ENCODE measurements at regions not wholly inside any gene's neighbourhood (a gene's known extent, or its start where the extent isn't known, plus 50 kb on each side); places are given as distances from the start of the nearest gene placed in this dataset.
A peak's percentile ranks its signal among the peaks of the same experiment; 100 is the strongest.

DNA sequence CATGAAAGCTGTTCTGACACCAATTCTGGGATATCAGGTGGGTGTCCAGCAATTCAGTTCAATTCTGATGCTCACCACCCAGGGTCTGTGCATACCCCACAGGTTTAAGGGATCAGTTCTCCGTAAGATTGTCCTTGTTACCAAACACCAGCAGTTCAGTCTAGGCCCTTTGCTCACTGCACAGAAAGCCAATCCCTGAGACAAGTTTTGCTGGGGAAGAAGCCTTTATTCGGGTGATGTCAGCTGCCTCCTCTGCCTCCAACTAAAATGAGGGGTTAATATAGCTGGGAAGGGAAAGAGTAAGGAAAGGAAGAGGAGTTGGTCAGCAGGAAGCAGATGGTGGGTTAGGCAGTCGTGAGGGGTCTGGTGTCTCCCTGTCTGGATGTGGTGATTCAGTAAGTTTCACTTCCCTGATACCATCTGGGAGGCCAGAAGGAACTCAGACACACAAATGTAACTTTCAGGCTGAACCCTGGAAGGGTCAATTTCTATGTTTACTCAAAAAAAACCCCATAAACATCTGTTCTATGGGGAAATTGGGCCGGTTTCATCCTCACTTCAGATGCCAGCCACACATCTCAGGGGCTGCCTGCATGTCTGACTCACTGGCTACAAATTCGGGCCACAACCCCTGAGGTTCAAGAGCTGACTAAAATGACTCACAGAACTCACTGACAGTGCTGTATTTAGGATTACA, 83.3 kb upstream of the PGBD5 start:
- DNase-seq (peak in 2 of 3 donors; percentile 43 to 58), ATAC-seq (ENCODE audit: insufficient read depth, low FRiP score) (peak; percentile 65)
- no peaks in the 10 kb centered on the region for H3K36me3 ChIP-seq (ENCODE audit: control insufficient read depth in 4 of 4, insufficient read depth in 4 of 4, low read length in 4 of 4)
- H3K4me3 ChIP-seq, result no peak overlapping the region
- H3K27me3 ChIP-seq (ENCODE audit: control insufficient read depth in 3 of 3, insufficient read depth in 3 of 3, low read length in 2 of 3), result no peaks in the 10 kb centered on the region
- TF ChIP-seq, protein P1, sequence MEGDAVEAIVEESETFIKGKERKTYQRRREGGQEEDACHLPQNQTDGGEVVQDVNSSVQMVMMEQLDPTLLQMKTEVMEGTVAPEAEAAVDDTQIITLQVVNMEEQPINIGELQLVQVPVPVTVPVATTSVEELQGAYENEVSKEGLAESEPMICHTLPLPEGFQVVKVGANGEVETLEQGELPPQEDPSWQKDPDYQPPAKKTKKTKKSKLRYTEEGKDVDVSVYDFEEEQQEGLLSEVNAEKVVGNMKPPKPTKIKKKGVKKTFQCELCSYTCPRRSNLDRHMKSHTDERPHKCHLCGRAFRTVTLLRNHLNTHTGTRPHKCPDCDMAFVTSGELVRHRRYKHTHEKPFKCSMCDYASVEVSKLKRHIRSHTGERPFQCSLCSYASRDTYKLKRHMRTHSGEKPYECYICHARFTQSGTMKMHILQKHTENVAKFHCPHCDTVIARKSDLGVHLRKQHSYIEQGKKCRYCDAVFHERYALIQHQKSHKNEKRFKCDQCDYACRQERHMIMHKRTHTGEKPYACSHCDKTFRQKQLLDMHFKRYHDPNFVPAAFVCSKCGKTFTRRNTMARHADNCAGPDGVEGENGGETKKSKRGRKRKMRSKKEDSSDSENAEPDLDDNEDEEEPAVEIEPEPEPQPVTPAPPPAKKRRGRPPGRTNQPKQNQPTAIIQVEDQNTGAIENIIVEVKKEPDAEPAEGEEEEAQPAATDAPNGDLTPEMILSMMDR (IDR thresholded peaks at IDR 0.05; ENCODE audit: control extremely low read depth, extremely low read depth), result no peak
- WGBS, 2 donors, result 55 to 65% methylated on average over 5 of the region's 5 CpGs
- peak overlapping the region in 1 of 2 donors; percentile 23 for H3K27ac ChIP-seq (ENCODE audit: low read depth in 1 of 2, low read length in 1 of 2)
- peaks cover 0 to 23% (median 4%) of the 10 kb centered on the region in 5 donors for H3K4me1 ChIP-seq (ENCODE audit: control insufficient read depth in 5 of 5, insufficient read depth in 5 of 5, low read length in 5 of 5)
- H3K9me3 ChIP-seq (ENCODE audit: control insufficient read depth in 4 of 4, insufficient read depth in 3 of 4, low read length in 3 of 4), result peaks cover 0 to 3% (median 0%) of the 10 kb centered on the region in 4 donors
- no peak overlapping the region for H3K9ac ChIP-seq (ENCODE audit: insufficient read depth in 1 of 2, low read length in 2 of 2)

GRCh38 chr1:230507666-230508402, 81.7 kb upstream of the PGBD5 start:
- peak; percentile 85 to 92 (median 92) for DNase-seq
- H3K27me3 ChIP-seq (ENCODE audit: control insufficient read depth in 3 of 3, insufficient read depth in 3 of 3, low read length in 2 of 3), result no peaks in the 10 kb centered on the region
- peaks cover 0 to 23% (median 4%) of the 10 kb centered on the region in 5 donors for H3K4me1 ChIP-seq (ENCODE audit: control insufficient read depth in 5 of 5, insufficient read depth in 5 of 5, low read length in 5 of 5)
- ATAC-seq (ENCODE audit: insufficient read depth, low FRiP score), result peak; percentile 56
- H3K27ac ChIP-seq (ENCODE audit: low read depth in 1 of 2, low read length in 1 of 2), result no peak overlapping the region
- peaks cover 0 to 3% (median 0%) of the 10 kb centered on the region in 4 donors for H3K9me3 ChIP-seq (ENCODE audit: control insufficient read depth in 4 of 4, insufficient read depth in 3 of 4, low read length in 3 of 4)
- no peak overlapping the region for H3K4me3 ChIP-seq
- no peak overlapping the region for H3K9ac ChIP-seq (ENCODE audit: insufficient read depth in 1 of 2, low read length in 2 of 2)
- TF ChIP-seq, protein P1 (IDR thresholded peaks at IDR 0.05; ENCODE audit: control extremely low read depth, extremely low read depth), result no peak
- H3K36me3 ChIP-seq (ENCODE audit: control insufficient read depth in 4 of 4, insufficient read depth in 4 of 4, low read length in 4 of 4), result no peaks in the 10 kb centered on the region
- WGBS, 2 donors, result 13 to 27% methylated on average over 8 of the region's 8 CpGs

- Histone ChIP-seq H3K4me3 (no peak overlapping the region), H3K9ac (ENCODE audit: insufficient read depth in 1 of 2, low read length in 2 of 2) (no peak overlapping the region), H3K27ac (ENCODE audit: low read depth in 1 of 2, low read length in 1 of 2) (no peak overlapping the region), H3K36me3 (ENCODE audit: control insufficient read depth in 4 of 4, insufficient read depth in 4 of 4, low read length in 4 of 4) (no peaks in the 10 kb centered on the region), H3K4me1 (ENCODE audit: control insufficient read depth in 5 of 5, insufficient read depth in 5 of 5, low read length in 5 of 5) (peaks cover 0 to 23% (median 4%) of the 10 kb centered on the region in 5 donors), H3K27me3 (ENCODE audit: control insufficient read depth in 3 of 3, insufficient read depth in 3 of 3, low read length in 2 of 3) (no peaks in the 10 kb centered on the region), H3K9me3 (ENCODE audit: control insufficient read depth in 4 of 4, insufficient read depth in 3 of 4, low read length in 3 of 4) (peaks cover 0 to 3% (median 0%) of the 10 kb centered on the region in 4 donors)
- ATAC-seq (ENCODE audit: insufficient read depth, low FRiP score) (no peak), DNase-seq (no peak)
- WGBS, 2 donors, result 72 to 76% methylated on average over 2 of the region's 2 CpGs
- TF ChIP-seq, protein P1 (IDR thresholded peaks at IDR 0.05; ENCODE audit: control extremely low read depth, extremely low read depth), result no peak
Observed at GRCh38 chr1:230507236-230507635, 81.1 kb upstream of the PGBD5 start.
